KOPT-K1 (cell line): ENCODE measurements at regions not wholly inside any gene's neighbourhood (a gene's known extent, or its start where the extent isn't known, plus 50 kb on each side); places are given as distances from the start of the nearest gene placed in this dataset.
"Not testable (repeated sequence)": the region's sequence is repeated elsewhere in the genome, so short reads cannot be mapped to it uniquely, and the experiment has no call there.

Experiments
- H3K27ac ChIP-seq: fragments of 200-600 bp; sonication (generic); 2 replicates; pipeline ENCODE4 v1.5.1; 2016; ENCODE audit warnings: antibody characterized with exemption, mild to moderate bottlenecking, low read depth, low read length; ENCODE audit not compliant: poor library complexity, severe bottlenecking
- H3K36me3 ChIP-seq: fragments of 200-600 bp; sonication (generic); 2 replicates; pipeline ENCODE4 v1.5.1; 2017; ENCODE audit warnings: antibody characterized with exemption, mild to moderate bottlenecking, low read length, moderate library complexity; ENCODE audit not compliant: insufficient read depth
- H3K9me3 ChIP-seq: fragments of 200-600 bp; sonication (generic); 2 replicates; pipeline ENCODE4 v1.5.1; 2017; ENCODE audit warnings: antibody characterized with exemption, low read length, mild to moderate bottlenecking; ENCODE audit not compliant: insufficient read depth, poor library complexity, severe bottlenecking

GRCh38 chr18:30787410-30787809 lies 255.1 kb downstream of the DSC3 start:
- Histone ChIP-seq H3K9me3 (no peaks in the 10 kb centered on the region), H3K36me3 (no peaks in the 10 kb centered on the region), H3K27ac (no peak overlapping the region)

- no peaks in the 10 kb centered on the region for H3K36me3 ChIP-seq
- no peak overlapping the region for H3K27ac ChIP-seq
- H3K9me3 ChIP-seq = no peaks in the 10 kb centered on the region
Observed at GRCh38 chr18:30781601-30782000, 260.9 kb downstream of the DSC3 start.

- Histone ChIP-seq H3K27ac (no peak overlapping the region), H3K9me3 (peaks cover 8% of the 10 kb centered on the region), H3K36me3 (no peaks in the 10 kb centered on the region)
Observed at GRCh38 chr18:30775629-30776028, 266.9 kb downstream of the DSC3 start.

- not testable (repeated sequence) for H3K36me3 ChIP-seq, H3K9me3 ChIP-seq, H3K27ac ChIP-seq
Observed at GRCh38 chr18:30772170-30772569, 270.4 kb downstream of the DSC3 start.

- Histone ChIP-seq H3K36me3 (no peaks in the 10 kb centered on the region), H3K27ac (no peak overlapping the region), H3K9me3 (no peaks in the 10 kb centered on the region)
Observed at GRCh38 chr18:30766053-30766452, 276.5 kb downstream of the DSC3 start.

GRCh38 chr18:30765247-30765646 lies 277.3 kb downstream of the DSC3 start:
- no peak overlapping the region for H3K27ac ChIP-seq
- no peaks in the 10 kb centered on the region for H3K9me3 ChIP-seq
- no peaks in the 10 kb centered on the region for H3K36me3 ChIP-seq

GRCh38 chr18:30763902-30764350 lies 278.6 kb downstream of the DSC3 start:
- no peaks in the 10 kb centered on the region for H3K9me3 ChIP-seq
- H3K27ac ChIP-seq = no peak overlapping the region
- H3K36me3 ChIP-seq = no peaks in the 10 kb centered on the region

GRCh38 chr18:30754846-30755245 lies 287.7 kb downstream of the DSC3 start:
- H3K36me3 ChIP-seq = no peaks in the 10 kb centered on the region
- no peaks in the 10 kb centered on the region for H3K9me3 ChIP-seq
- no peak overlapping the region for H3K27ac ChIP-seq

- H3K36me3 ChIP-seq = no peaks in the 10 kb centered on the region
- no peaks in the 10 kb centered on the region for H3K9me3 ChIP-seq
- H3K27ac ChIP-seq = no peak overlapping the region
Observed at GRCh38 chr18:30748541-30748940, 294.0 kb downstream of the DSC3 start.

- H3K36me3 ChIP-seq = no peaks in the 10 kb centered on the region
Observed at GRCh38 chr18:30746224-30746623, 296.3 kb downstream of the DSC3 start.

GRCh38 chr18:30743033-30743432 lies 299.5 kb downstream of the DSC3 start:
- H3K36me3 ChIP-seq = no peaks in the 10 kb centered on the region
- no peak overlapping the region for H3K27ac ChIP-seq
- H3K9me3 ChIP-seq = no peaks in the 10 kb centered on the region

More at GRCh38 chr18:30746224-30746623, 296.3 kb downstream of the DSC3 start:
- H3K27ac ChIP-seq = no peak overlapping the region
- no peaks in the 10 kb centered on the region for H3K9me3 ChIP-seq

GRCh38 chr18:30730915-30731314 lies 311.6 kb downstream of the DSC3 start:
- Histone ChIP-seq H3K27ac (no peak overlapping the region), H3K9me3 (no peaks in the 10 kb centered on the region), H3K36me3 (no peaks in the 10 kb centered on the region)

GRCh38 chr18:30727849-30728248 lies 314.7 kb downstream of the DSC3 start:
- H3K27ac ChIP-seq = no peak overlapping the region
- no peaks in the 10 kb centered on the region for H3K36me3 ChIP-seq
- no peaks in the 10 kb centered on the region for H3K9me3 ChIP-seq

- Histone ChIP-seq H3K27ac (no peak overlapping the region), H3K36me3 (no peaks in the 10 kb centered on the region), H3K9me3 (no peaks in the 10 kb centered on the region)
Observed at GRCh38 chr18:30713299-30713698, 329.2 kb downstream of the DSC3 start.

GRCh38 chr18:30712383-30712782 lies 330.2 kb downstream of the DSC3 start:
- Histone ChIP-seq H3K9me3 (no peaks in the 10 kb centered on the region), H3K27ac (no peak overlapping the region), H3K36me3 (no peaks in the 10 kb centered on the region)

- Histone ChIP-seq H3K9me3 (no peaks in the 10 kb centered on the region), H3K36me3 (no peaks in the 10 kb centered on the region), H3K27ac (no peak overlapping the region)
Observed at GRCh38 chr18:30709595-30709994, 332.9 kb downstream of the DSC3 start.

- Histone ChIP-seq H3K27ac (no peak overlapping the region), H3K36me3 (no peaks in the 10 kb centered on the region), H3K9me3 (no peaks in the 10 kb centered on the region)
Observed at GRCh38 chr18:30705943-30706342, 336.6 kb downstream of the DSC3 start.
